HCT116 (cell line): ENCODE measurements at regions not wholly inside any gene's neighbourhood (a gene's known extent, or its start where the extent isn't known, plus 50 kb on each side); places are given as distances from the start of the nearest gene placed in this dataset.

ENCODE experiments used
- ATAC-seq: fragments of 200-7000 bp; cut with Tn5 transposase; 2 replicates; pipeline ENCODE4 v1.9.1; 2020; ENCODE audit warnings: mild to moderate bottlenecking, moderate library complexity
- BruUV-seq: library from RNA; stranded (reverse); fragments of 400-500 nt; replicated peaks from 2 replicates; lab custom pipeline; 2021; lab: Mats Ljungman, UMichigan
- CTCF ChIA-PET: fragments of 300-600 bp; sonication (Branson Sonifier 250); formaldehyde crosslinking; loops from one replicate; lab custom pipeline; 2021; ENCODE audit warnings: antibody characterized with exemption; lab: Charles Lee
- POLR2A ChIA-PET: fragments of 300-600, 350-600 bp; sonication (Branson Sonifier 250); formaldehyde crosslinking; loops from one replicate; lab custom pipeline; 2021; ENCODE audit warnings: antibody characterized with exemption; lab: Charles Lee
- RAD21 ChIA-PET, 2 experiments: fragments of 300-600 bp; sonication (Branson Sonifier 250); formaldehyde crosslinking; loops; one replicate each; lab custom pipeline; 2023; ENCODE audit warnings: low total read pairs in 2 of 2; ENCODE audit not compliant: uncharacterized antibody in 2 of 2, unreplicated experiment in 2 of 2, low non-redundant PET in 1 of 2; lab: Charles Lee
- DNase-seq: peaks from one replicate; pipeline ENCODE4 v3.0.0-alpha.2; 2010; ENCODE audit warnings: low read depth, low spot score
- H2AFZ ChIP-seq: fragments of 200-600 bp; shearing (Covaris generic), sonication (generic); 2 replicates; pipeline ENCODE4 v1.6.1; 2017; ENCODE audit warnings: low read depth, mixed run types, mixed read lengths, antibody characterized with exemption, low read length; ENCODE audit not compliant: poor library complexity, severe bottlenecking
- H3K27ac ChIP-seq: 2 replicates; pipeline ENCODE4 v1.5.1; 2012; ENCODE audit warnings: low read depth, low read length
- H3K27me3 ChIP-seq: fragments of 200-600 bp; sonication (generic); 2 replicates; pipeline ENCODE4 v1.6.1; 2016; ENCODE audit warnings: mixed run types, low read length, mixed read lengths; ENCODE audit not compliant: insufficient read depth
- H3K36me3 ChIP-seq, 2 experiments: fragments of 200-500 bp in 1 of 2; fragments of 200-600 bp in 1 of 2; sonication (Bioruptor generic) in 1 of 2; sonication (generic) in 1 of 2; 2 replicates each; pipeline versions ENCODE4 v1.5.1 to v1.6.1; 2014 to 2016; ENCODE audit warnings: low read length in 2 of 2, inconsistent platforms in 1 of 2, mixed read lengths in 1 of 2, mixed run types in 1 of 2; ENCODE audit not compliant: insufficient read depth in 2 of 2, control insufficient read depth in 1 of 2
- H3K4me1 ChIP-seq, 2 experiments: fragments of 200-600 bp in 1 of 2; sonication (generic) in 1 of 2; 2 replicates each; pipeline versions ENCODE4 v1.5.1 to v1.6.1; 2012 to 2017; ENCODE audit warnings: low read length in 2 of 2, inconsistent platforms in 1 of 2, mild to moderate bottlenecking in 1 of 2, mixed read lengths in 1 of 2, mixed run types in 1 of 2, moderate library complexity in 1 of 2; ENCODE audit not compliant: insufficient read depth in 2 of 2, control insufficient read depth in 1 of 2
- H3K4me2 ChIP-seq: fragments of 200-600 bp; sonication (generic); 2 replicates; pipeline ENCODE4 v1.6.1; 2017; ENCODE audit warnings: mixed run types, low read length, mixed read lengths
- H3K4me3 ChIP-seq, 2 experiments: fragments of 200-600 bp in 1 of 2; sonication (generic) in 1 of 2; replicated peaks in 1 of 2; 2 replicates each; pipeline ENCODE4 v1.5.1; 2011 to 2016; ENCODE audit warnings: low read length in 2 of 2, control low read depth in 1 of 2, low read depth in 1 of 2, mild to moderate bottlenecking in 1 of 2, mixed read lengths in 1 of 2, mixed run types in 1 of 2
- H3K79me2 ChIP-seq: fragments of 200-600 bp; sonication (generic); 2 replicates; pipeline ENCODE4 v1.6.1; 2017; ENCODE audit warnings: mild to moderate bottlenecking, mixed run types, low read length, moderate library complexity, mixed read lengths; ENCODE audit not compliant: insufficient read depth
- H3K9ac ChIP-seq: fragments of 200-600 bp; sonication (generic); 2 replicates; pipeline ENCODE4 v1.6.1; 2016; ENCODE audit warnings: low read length, mixed read lengths
- H3K9me2 ChIP-seq: fragments of 200-600 bp; sonication (generic), shearing (Covaris generic); 2 replicates; pipeline ENCODE4 v1.6.1; 2017; ENCODE audit warnings: mixed run types, mild to moderate bottlenecking, moderate library complexity; ENCODE audit not compliant: insufficient read depth
- H3K9me3 ChIP-seq, 2 experiments: fragments of 200-500 bp in 1 of 2; fragments of 200-600 bp in 1 of 2; sonication (Bioruptor generic) in 1 of 2; sonication (generic) in 1 of 2; 2 replicates each; pipeline ENCODE4 v1.6.1; 2014 to 2017; ENCODE audit warnings: low read length in 2 of 2, mixed read lengths in 2 of 2, inconsistent platforms in 1 of 2, low read depth in 1 of 2, mild to moderate bottlenecking in 1 of 2, mixed run types in 1 of 2, moderate library complexity in 1 of 2; ENCODE audit not compliant: control insufficient read depth in 1 of 2, insufficient read depth in 1 of 2
- H4K20me1 ChIP-seq: fragments of 200-600 bp; sonication (generic), shearing (Covaris generic); 2 replicates; pipeline ENCODE4 v1.6.1; 2017; ENCODE audit warnings: mixed run types, mild to moderate bottlenecking, moderate library complexity; ENCODE audit not compliant: insufficient read depth
- ATF3 ChIP-seq: IDR thresholded peaks from 2 replicates; pipeline ENCODE4 v1.6.1; 2012
- CBX3 ChIP-seq: IDR thresholded peaks from 2 replicates; pipeline ENCODE4 v1.6.1; 2012; ENCODE audit warnings: low read depth
- ELF1 ChIP-seq: IDR thresholded peaks from 2 replicates; pipeline ENCODE4 v1.6.1; 2012; ENCODE audit warnings: low read depth, borderline replicate concordance
- EZH2 ChIP-seq: fragments of 200-600 bp; sonication (generic); IDR thresholded peaks from 2 replicates; pipeline ENCODE4 v1.6.1; 2017; ENCODE audit warnings: antibody characterized with exemption, mixed run types
- EZH2phosphoT487 ChIP-seq: fragments of 200-600 bp; IDR thresholded peaks from 2 replicates; pipeline ENCODE4 v1.6.1; 2018; ENCODE audit warnings: antibody characterized with exemption, borderline replicate concordance
- RAD21 ChIP-seq: IDR thresholded peaks from 2 replicates; pipeline ENCODE4 v1.6.1; 2012; ENCODE audit warnings: low read depth, mild to moderate bottlenecking
- SP1 ChIP-seq: IDR thresholded peaks from 2 replicates; pipeline ENCODE4 v1.6.1; 2012; ENCODE audit warnings: low read depth
- SRF ChIP-seq: IDR thresholded peaks from 2 replicates; pipeline ENCODE4 v1.6.1; 2012; ENCODE audit warnings: low read depth
- YY1 ChIP-seq: IDR thresholded peaks from 2 replicates; pipeline ENCODE4 v1.6.1; 2011; ENCODE audit warnings: low read length, low read depth, moderate library complexity, mild to moderate bottlenecking; ENCODE audit not compliant: insufficient replicate concordance; ENCODE audit errors: extremely low read depth
- intact Hi-C: fragments of 100-400 bp; cut with micrococcal nuclease; formaldehyde crosslinking; loops from 2 replicates; pipeline ENCODE4 v1.10.0; 2022
- TF ChIP-seq, protein P1 (sequence below): IDR thresholded peaks from 2 replicates; pipeline ENCODE4 v1.6.1; 2012; ENCODE audit warnings: low read depth

- TF ChIP-seq CBX3 (no peak), RAD21 (no peak), SRF (no peak), YY1 (no peak)
These were observed 86.3 kb upstream of the MBOAT2 start (continued) for GRCh38 chr2:9089831-9090230.

DNA sequence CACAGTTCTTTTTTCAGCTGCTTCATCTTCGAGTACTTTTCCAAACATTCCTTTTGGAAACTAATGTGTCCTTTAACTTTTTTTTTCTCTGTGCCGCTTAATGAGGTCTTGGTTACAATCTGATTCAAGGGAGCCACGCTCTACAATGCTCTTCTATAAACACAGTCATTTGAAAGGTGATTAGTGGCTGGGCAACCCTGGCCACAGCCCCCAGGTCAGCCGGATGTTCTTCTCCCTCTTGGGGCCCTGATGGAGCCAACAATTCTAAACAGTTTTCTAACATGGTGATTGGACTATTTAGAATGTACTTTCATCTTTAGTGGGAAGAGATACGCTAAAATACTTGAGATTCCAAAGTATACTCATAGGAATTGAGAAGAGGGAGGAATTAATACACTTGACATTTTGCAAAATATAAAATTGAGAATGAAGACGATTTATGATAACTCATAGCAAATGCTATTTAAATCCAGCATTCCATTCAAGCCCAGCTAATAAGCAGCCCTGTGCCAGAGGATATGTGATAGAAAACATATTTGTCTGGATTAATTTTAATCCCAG lies 83.7 kb upstream of the MBOAT2 start:
- POLR2A ChIA-PET = no interaction called here
- H2AFZ ChIP-seq = peak overlapping the region; percentile 51

More for the DNA sequence above, 83.7 kb upstream of the MBOAT2 start:
- Histone ChIP-seq H3K9me2 (no peaks in the 10 kb centered on the region), H3K4me1 (no peaks in the 10 kb centered on the region), H3K4me3 (no peak overlapping the region), H4K20me1 (no peaks in the 10 kb centered on the region), H3K4me2 (no peak overlapping the region), H3K9me3 (no peaks in the 10 kb centered on the region), H3K9ac (no peak overlapping the region), H3K27ac (no peak overlapping the region), H3K36me3 (no peaks in the 10 kb centered on the region), H3K79me2 (no peaks in the 10 kb centered on the region), H3K27me3 (no peaks in the 10 kb centered on the region)
- ATAC-seq (no peak), DNase-seq (no peak)
- ChIA-PET CTCF (no interaction called here), RAD21 (no interaction called here)
- no TSS peak for BruUV-seq
- TF ChIP-seq ELF1 = no peak
- TF ChIP-seq, protein P1, sequence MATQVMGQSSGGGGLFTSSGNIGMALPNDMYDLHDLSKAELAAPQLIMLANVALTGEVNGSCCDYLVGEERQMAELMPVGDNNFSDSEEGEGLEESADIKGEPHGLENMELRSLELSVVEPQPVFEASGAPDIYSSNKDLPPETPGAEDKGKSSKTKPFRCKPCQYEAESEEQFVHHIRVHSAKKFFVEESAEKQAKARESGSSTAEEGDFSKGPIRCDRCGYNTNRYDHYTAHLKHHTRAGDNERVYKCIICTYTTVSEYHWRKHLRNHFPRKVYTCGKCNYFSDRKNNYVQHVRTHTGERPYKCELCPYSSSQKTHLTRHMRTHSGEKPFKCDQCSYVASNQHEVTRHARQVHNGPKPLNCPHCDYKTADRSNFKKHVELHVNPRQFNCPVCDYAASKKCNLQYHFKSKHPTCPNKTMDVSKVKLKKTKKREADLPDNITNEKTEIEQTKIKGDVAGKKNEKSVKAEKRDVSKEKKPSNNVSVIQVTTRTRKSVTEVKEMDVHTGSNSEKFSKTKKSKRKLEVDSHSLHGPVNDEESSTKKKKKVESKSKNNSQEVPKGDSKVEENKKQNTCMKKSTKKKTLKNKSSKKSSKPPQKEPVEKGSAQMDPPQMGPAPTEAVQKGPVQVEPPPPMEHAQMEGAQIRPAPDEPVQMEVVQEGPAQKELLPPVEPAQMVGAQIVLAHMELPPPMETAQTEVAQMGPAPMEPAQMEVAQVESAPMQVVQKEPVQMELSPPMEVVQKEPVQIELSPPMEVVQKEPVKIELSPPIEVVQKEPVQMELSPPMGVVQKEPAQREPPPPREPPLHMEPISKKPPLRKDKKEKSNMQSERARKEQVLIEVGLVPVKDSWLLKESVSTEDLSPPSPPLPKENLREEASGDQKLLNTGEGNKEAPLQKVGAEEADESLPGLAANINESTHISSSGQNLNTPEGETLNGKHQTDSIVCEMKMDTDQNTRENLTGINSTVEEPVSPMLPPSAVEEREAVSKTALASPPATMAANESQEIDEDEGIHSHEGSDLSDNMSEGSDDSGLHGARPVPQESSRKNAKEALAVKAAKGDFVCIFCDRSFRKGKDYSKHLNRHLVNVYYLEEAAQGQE = no peak
- TF ChIP-seq ATF3 = no peak
- TF ChIP-seq EZH2phosphoT487 = no peak
- TF ChIP-seq YY1 = no peak
- TF ChIP-seq SP1 = no peak
- no peak for TF ChIP-seq EZH2
- no peak for TF ChIP-seq SRF
- intact Hi-C loops = no loop called here
